ENCODE measurements at regions not wholly inside any gene's neighbourhood (a gene's known extent, or its start where the extent isn't known, plus 50 kb on each side); places are given as distances from the start of the nearest gene placed in this dataset.

DNA sequence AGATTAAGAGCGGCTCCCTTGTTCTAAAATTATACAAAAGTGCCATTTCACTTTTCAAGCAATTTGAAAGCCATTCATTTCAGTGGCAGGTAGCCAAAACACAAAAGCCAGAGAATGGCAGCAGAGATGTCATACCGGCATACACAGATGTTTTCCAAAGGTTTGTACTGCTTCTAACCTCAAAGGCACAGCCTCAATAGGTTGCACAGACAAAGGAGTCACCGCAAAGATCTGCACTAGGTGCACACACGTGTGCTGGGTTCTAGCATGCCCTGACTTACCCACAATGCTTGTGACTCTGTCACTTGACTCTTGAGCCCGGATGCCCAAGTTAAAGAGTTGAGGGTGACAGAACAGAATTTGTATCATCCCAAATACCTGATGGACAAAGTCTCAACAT is 448.9 kb upstream of the ADGRL2 start:
- no peak for DNase-seq (ENCODE audit: low read depth)
- no peak for TF ChIP-seq CTCF (conservative IDR thresholded peaks at IDR 0.05; ENCODE audit: low read depth, low read length)
- H3K4me3 ChIP-seq (ENCODE audit: low read length): no peak overlapping the region

- DNase-seq (ENCODE audit: low read depth): no peak
These were observed 451.4 kb upstream of the ADGRL2 start for GRCh38 chr1:81349194-81349965.

GRCh38 chr1:81345110-81345509 is 455.6 kb upstream of the ADGRL2 start:
- no peak overlapping the region for H3K4me3 ChIP-seq (ENCODE audit: low read length)
- no peak for DNase-seq (ENCODE audit: low read depth)
- TF ChIP-seq CTCF (conservative IDR thresholded peaks at IDR 0.05; ENCODE audit: low read depth, low read length): no peak

More at GRCh38 chr1:81349194-81349965, 451.4 kb upstream of the ADGRL2 start:
- TF ChIP-seq CTCF (conservative IDR thresholded peaks at IDR 0.05; ENCODE audit: low read depth, low read length): no peak
- H3K4me3 ChIP-seq (ENCODE audit: low read length): no peak overlapping the region

DNA sequence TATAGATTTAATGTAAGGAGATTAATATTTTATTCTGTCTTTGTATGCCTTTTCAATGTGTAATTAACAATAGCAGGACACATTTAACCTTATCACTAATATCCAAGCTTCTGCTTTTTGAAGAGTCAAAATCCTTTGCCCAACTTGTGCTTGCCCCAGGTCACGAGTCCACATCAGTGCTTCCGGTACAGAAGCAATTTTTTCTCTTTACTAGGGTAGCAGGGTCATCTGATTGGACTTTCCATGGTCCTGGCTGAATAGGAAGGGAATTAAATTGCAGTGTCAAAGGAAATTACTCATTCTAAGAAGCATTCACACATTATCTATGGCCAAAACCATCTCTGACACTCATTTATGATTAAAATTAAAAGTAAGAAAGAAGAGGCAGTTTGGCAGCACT is 460.5 kb upstream of the ADGRL2 start:
- no peak overlapping the region for H3K4me3 ChIP-seq (ENCODE audit: low read length)
- TF ChIP-seq CTCF (conservative IDR thresholded peaks at IDR 0.05; ENCODE audit: low read depth, low read length): no peak
- no peak for DNase-seq (ENCODE audit: low read depth)

DNA sequence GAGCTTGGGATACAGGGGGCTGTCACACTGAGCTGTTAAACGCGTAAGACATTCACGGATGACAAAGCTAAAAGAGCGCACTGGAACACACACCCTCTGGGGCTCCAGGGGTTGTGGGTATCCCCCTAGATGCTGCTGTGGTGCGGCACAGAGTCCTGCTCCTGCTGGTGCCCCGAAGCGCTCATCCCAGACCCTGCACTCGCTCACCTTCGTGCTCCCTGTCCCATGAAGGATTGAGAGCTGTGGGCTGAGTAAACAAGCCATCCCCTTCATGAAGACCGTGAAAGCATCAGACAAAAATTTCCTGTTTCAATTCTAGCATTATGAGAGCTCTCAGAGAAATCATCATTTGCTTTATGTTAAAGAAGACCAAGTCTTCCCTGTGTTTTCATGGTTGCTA is 463.5 kb upstream of the ADGRL2 start:
- TF ChIP-seq CTCF (conservative IDR thresholded peaks at IDR 0.05; ENCODE audit: low read depth, low read length): no peak
- H3K4me3 ChIP-seq (ENCODE audit: low read length): no peak overlapping the region
- no peak for DNase-seq (ENCODE audit: low read depth)

DNA sequence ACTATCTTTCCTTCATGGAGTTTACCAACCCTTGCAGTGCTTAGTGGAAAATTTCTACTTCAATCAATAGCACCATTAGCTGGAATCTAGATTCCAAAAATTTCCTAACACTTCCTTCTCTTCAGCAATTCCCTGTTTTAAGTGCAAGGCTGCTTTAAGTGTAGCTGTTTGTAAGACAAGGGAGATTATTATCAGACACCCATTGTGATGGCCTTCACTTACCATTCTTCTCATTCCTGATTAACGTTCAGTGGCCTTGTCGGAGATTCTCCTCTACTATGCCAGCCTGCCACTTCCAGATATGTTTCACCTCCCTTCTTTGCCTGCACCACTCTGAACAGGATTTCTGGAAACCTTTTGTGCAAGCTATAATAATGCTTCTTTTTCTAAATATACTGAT is 464.9 kb upstream of the ADGRL2 start:
- no peak overlapping the region for H3K4me3 ChIP-seq (ENCODE audit: low read length)
- TF ChIP-seq CTCF (conservative IDR thresholded peaks at IDR 0.05; ENCODE audit: low read depth, low read length): no peak
- DNase-seq (ENCODE audit: low read depth): no peak

GRCh38 chr1:81330521-81330920 is 470.2 kb upstream of the ADGRL2 start:
- no peak for TF ChIP-seq CTCF (conservative IDR thresholded peaks at IDR 0.05; ENCODE audit: low read depth, low read length)
- no peak for DNase-seq (ENCODE audit: low read depth)
- H3K4me3 ChIP-seq (ENCODE audit: low read length): no peak overlapping the region
